ENCODE measurements at regions not wholly inside any gene's neighbourhood (a gene's known extent, or its start where the extent isn't known, plus 50 kb on each side); places are given as distances from the start of the nearest gene placed in this dataset.

- no peak for DNase-seq (ENCODE audit: low spot score)
- ChIA-PET CTCF (no interaction called here), POLR2A (ENCODE audit: low non-redundant PET) (no interaction called here)
- no peaks in the 10 kb centered on the region for H3K4me1 ChIP-seq (ENCODE audit: insufficient read depth, low read length, poor library complexity, severe bottlenecking)
- H3K36me3 ChIP-seq (ENCODE audit: insufficient read depth, low read length, poor library complexity, severe bottlenecking): no peaks in the 10 kb centered on the region
- no peak overlapping the region for H3K27ac ChIP-seq (ENCODE audit: low read depth, low read length, poor library complexity, severe bottlenecking)
- intact Hi-C loops (cut with micrococcal nuclease; ENCODE audit: unreplicated experiment): no loop called here
- no peak overlapping the region for H3K4me3 ChIP-seq (ENCODE audit: low read depth, low read length, poor library complexity, severe bottlenecking)
- H3K27me3 ChIP-seq (replicated peaks; ENCODE audit: insufficient read depth, low read depth, low read length, poor library complexity): no peaks in the 10 kb centered on the region
- TF ChIP-seq EZH2 (IDR thresholded peaks at IDR 0.05; ENCODE audit: borderline replicate concordance, low read depth, low read length, poor library complexity, severe bottlenecking) (no peak), CTCF (conservative IDR thresholded peaks at IDR 0.05; ENCODE audit: low read depth, low read length) (no peak)
- BruUV-seq (replicated peaks): no TSS peak
- H3K9me3 ChIP-seq (ENCODE audit: low read depth, low read length, poor library complexity, severe bottlenecking): no peaks in the 10 kb centered on the region
Measured at GRCh38 chr18:28635530-28635929, 458.6 kb upstream of the CDH2 start.

- CTCF ChIA-PET: no interaction called here
- Histone ChIP-seq H3K27ac (ENCODE audit: low read depth, low read length, poor library complexity, severe bottlenecking) (no peak overlapping the region), H3K4me3 (ENCODE audit: low read depth, low read length, poor library complexity, severe bottlenecking) (no peak overlapping the region), H3K4me1 (ENCODE audit: insufficient read depth, low read length, poor library complexity, severe bottlenecking) (no peaks in the 10 kb centered on the region), H3K9me3 (ENCODE audit: low read depth, low read length, poor library complexity, severe bottlenecking) (no peaks in the 10 kb centered on the region), H3K36me3 (ENCODE audit: insufficient read depth, low read length, poor library complexity, severe bottlenecking) (no peaks in the 10 kb centered on the region), H3K27me3 (replicated peaks; ENCODE audit: insufficient read depth, low read depth, low read length, poor library complexity) (no peaks in the 10 kb centered on the region)
- DNase-seq (ENCODE audit: low spot score): no peak
- POLR2A ChIA-PET (ENCODE audit: low non-redundant PET): no interaction called here
- intact Hi-C loops (cut with micrococcal nuclease; ENCODE audit: unreplicated experiment): no loop called here
- no peak for TF ChIP-seq CTCF (conservative IDR thresholded peaks at IDR 0.05; ENCODE audit: low read depth, low read length)
- TF ChIP-seq EZH2 (IDR thresholded peaks at IDR 0.05; ENCODE audit: borderline replicate concordance, low read depth, low read length, poor library complexity, severe bottlenecking): no peak
- no TSS peak for BruUV-seq (replicated peaks)
Measured at GRCh38 chr18:28626756-28627155, 449.8 kb upstream of the CDH2 start.

GRCh38 chr18:28607991-28608390 lies 431.1 kb upstream of the CDH2 start:
- Histone ChIP-seq H3K27ac (ENCODE audit: low read depth, low read length, poor library complexity, severe bottlenecking) (no peak overlapping the region), H3K4me1 (ENCODE audit: insufficient read depth, low read length, poor library complexity, severe bottlenecking) (no peaks in the 10 kb centered on the region), H3K4me3 (ENCODE audit: low read depth, low read length, poor library complexity, severe bottlenecking) (no peak overlapping the region), H3K9me3 (ENCODE audit: low read depth, low read length, poor library complexity, severe bottlenecking) (no peaks in the 10 kb centered on the region), H3K27me3 (replicated peaks; ENCODE audit: insufficient read depth, low read depth, low read length, poor library complexity) (no peaks in the 10 kb centered on the region), H3K36me3 (ENCODE audit: insufficient read depth, low read length, poor library complexity, severe bottlenecking) (no peaks in the 10 kb centered on the region)
- ChIA-PET POLR2A (ENCODE audit: low non-redundant PET) (no interaction called here), CTCF (no interaction called here)
- no TSS peak for BruUV-seq (replicated peaks)
- intact Hi-C loops (cut with micrococcal nuclease; ENCODE audit: unreplicated experiment): no loop called here
- no peak for DNase-seq (ENCODE audit: low spot score)
- TF ChIP-seq CTCF (conservative IDR thresholded peaks at IDR 0.05; ENCODE audit: low read depth, low read length): no peak
- TF ChIP-seq EZH2 (IDR thresholded peaks at IDR 0.05; ENCODE audit: borderline replicate concordance, low read depth, low read length, poor library complexity, severe bottlenecking): no peak

Data from A673 (cell line).